ENCODE measurements at regions not wholly inside any gene's neighbourhood (a gene's known extent, or its start where the extent isn't known, plus 50 kb on each side); places are given as distances from the start of the nearest gene placed in this dataset.

- Histone ChIP-seq H3K9me3 (ENCODE audit: control insufficient read depth, insufficient read depth, low read depth, low read length) (no peaks in the 10 kb centered on the region), H3K4me3 (ENCODE audit: low read depth, low read length) (no peak overlapping the region), H3K4me1 (ENCODE audit: control insufficient read depth, insufficient read depth, low read length) (no peaks in the 10 kb centered on the region), H3K36me3 (ENCODE audit: control insufficient read depth in 2 of 2, insufficient read depth in 1 of 2, low read length in 2 of 2) (no peaks in the 10 kb centered on the region), H3K27ac (ENCODE audit: extremely low read depth, low read depth, low read length) (no peak overlapping the region)
- POLR2A ChIA-PET: no interaction called here
- CTCF ChIA-PET: no interaction called here
- TF ChIP-seq PATZ1 (tag by site-specific recombination; IDR thresholded peaks at IDR 0.05) (no peak), ZNF645 (tag by site-specific recombination; IDR thresholded peaks at IDR 0.05) (no peak), ZNF658 (tag by site-specific recombination; IDR thresholded peaks at IDR 0.05) (no peak), ZNF664 (tag by site-specific recombination; IDR thresholded peaks at IDR 0.05) (no peak), ZEB2 (tag by site-specific recombination; IDR thresholded peaks at IDR 0.05) (no peak), ZNF76 (tag by site-specific recombination; IDR thresholded peaks at IDR 0.05; ENCODE audit: borderline replicate concordance, low read depth) (no peak), PBX3 (CRISPR knock-in tag; IDR thresholded peaks at IDR 0.05) (no peak), ZNF10 (tag by site-specific recombination; IDR thresholded peaks at IDR 0.05) (no peak), PRDM2 (tag by site-specific recombination; IDR thresholded peaks at IDR 0.05; ENCODE audit: borderline replicate concordance) (no peak), ZNF560 (tag by site-specific recombination; IDR thresholded peaks at IDR 0.05; ENCODE audit: borderline replicate concordance) (no peak), ZNF561 (tag by site-specific recombination; IDR thresholded peaks at IDR 0.05; ENCODE audit: borderline replicate concordance) (no peak), ZSCAN4 (tag by site-specific recombination; IDR thresholded peaks at IDR 0.05) (no peak), GLIS2 (tag by site-specific recombination; IDR thresholded peaks at IDR 0.05) (no peak), ZSCAN30 (tag by site-specific recombination; IDR thresholded peaks at IDR 0.05) (no peak), ZNF792 (tag by site-specific recombination; IDR thresholded peaks at IDR 0.05) (no peak)
Measured at GRCh38 chr12:83245156-83245555, 558.5 kb downstream of the TMTC2 start.
